BE2C (cell line): ENCODE measurements at regions not wholly inside any gene's neighbourhood (a gene's known extent, or its start where the extent isn't known, plus 50 kb on each side); places are given as distances from the start of the nearest gene placed in this dataset.

ENCODE experiments used
- DNase-seq: peaks from one replicate; pipeline ENCODE4 v3.0.0-alpha.2; 2020
- H3K27me3 ChIP-seq: fragments of 250-450 bp; sonication (Bioruptor Pico); 2 replicates; pipeline ENCODE4 v1.5.1; 2020; ENCODE audit warnings: mild to moderate bottlenecking
- H3K36me3 ChIP-seq: fragments of 250-450 bp; sonication (Bioruptor Pico); 2 replicates; pipeline ENCODE4 v1.5.1; 2020; ENCODE audit warnings: mild to moderate bottlenecking
- H3K4me1 ChIP-seq: fragments of 250-450 bp; sonication (Bioruptor Pico); 2 replicates; pipeline ENCODE4 v1.5.1; 2020
- H3K4me3 ChIP-seq: 2 replicates; pipeline ENCODE4 v1.5.1; 2011; ENCODE audit warnings: low read depth, low read length
- H3K9me3 ChIP-seq: fragments of 250-450 bp; sonication (Bioruptor Pico); 2 replicates; pipeline ENCODE4 v1.5.1; 2020
- TF ChIP-seq, protein P1 (sequence below): IDR thresholded peaks from 2 replicates; pipeline ENCODE4 v1.5.1; 2012; ENCODE audit warnings: mild to moderate bottlenecking, low read depth, low read length

GRCh38 chr14:97415907-97416306 is 618.7 kb downstream of the VRK1 start:
- TF ChIP-seq, protein P1, sequence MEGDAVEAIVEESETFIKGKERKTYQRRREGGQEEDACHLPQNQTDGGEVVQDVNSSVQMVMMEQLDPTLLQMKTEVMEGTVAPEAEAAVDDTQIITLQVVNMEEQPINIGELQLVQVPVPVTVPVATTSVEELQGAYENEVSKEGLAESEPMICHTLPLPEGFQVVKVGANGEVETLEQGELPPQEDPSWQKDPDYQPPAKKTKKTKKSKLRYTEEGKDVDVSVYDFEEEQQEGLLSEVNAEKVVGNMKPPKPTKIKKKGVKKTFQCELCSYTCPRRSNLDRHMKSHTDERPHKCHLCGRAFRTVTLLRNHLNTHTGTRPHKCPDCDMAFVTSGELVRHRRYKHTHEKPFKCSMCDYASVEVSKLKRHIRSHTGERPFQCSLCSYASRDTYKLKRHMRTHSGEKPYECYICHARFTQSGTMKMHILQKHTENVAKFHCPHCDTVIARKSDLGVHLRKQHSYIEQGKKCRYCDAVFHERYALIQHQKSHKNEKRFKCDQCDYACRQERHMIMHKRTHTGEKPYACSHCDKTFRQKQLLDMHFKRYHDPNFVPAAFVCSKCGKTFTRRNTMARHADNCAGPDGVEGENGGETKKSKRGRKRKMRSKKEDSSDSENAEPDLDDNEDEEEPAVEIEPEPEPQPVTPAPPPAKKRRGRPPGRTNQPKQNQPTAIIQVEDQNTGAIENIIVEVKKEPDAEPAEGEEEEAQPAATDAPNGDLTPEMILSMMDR: no peak
- Histone ChIP-seq H3K36me3 (no peaks in the 10 kb centered on the region), H3K27me3 (peaks cover 37% of the 10 kb centered on the region), H3K9me3 (no peaks in the 10 kb centered on the region), H3K4me3 (no peak overlapping the region), H3K4me1 (no peaks in the 10 kb centered on the region)
- DNase-seq: no peak

- Histone ChIP-seq H3K36me3 (no peaks in the 10 kb centered on the region), H3K4me3 (no peak overlapping the region), H3K4me1 (no peaks in the 10 kb centered on the region), H3K9me3 (no peaks in the 10 kb centered on the region), H3K27me3 (peaks cover 30% of the 10 kb centered on the region)
- TF ChIP-seq, protein P1: no peak
- DNase-seq: no peak
Observed at GRCh38 chr14:97416550-97416949, 619.4 kb downstream of the VRK1 start.

- H3K27me3 ChIP-seq: peaks cover 23% of the 10 kb centered on the region
- no peaks in the 10 kb centered on the region for H3K4me1 ChIP-seq
- H3K4me3 ChIP-seq: no peak overlapping the region
- no peaks in the 10 kb centered on the region for H3K36me3 ChIP-seq
- no peak for DNase-seq
- TF ChIP-seq, protein P1: no peak
- no peaks in the 10 kb centered on the region for H3K9me3 ChIP-seq
Observed at GRCh38 chr14:97417331-97417730, 620.1 kb downstream of the VRK1 start.

DNA sequence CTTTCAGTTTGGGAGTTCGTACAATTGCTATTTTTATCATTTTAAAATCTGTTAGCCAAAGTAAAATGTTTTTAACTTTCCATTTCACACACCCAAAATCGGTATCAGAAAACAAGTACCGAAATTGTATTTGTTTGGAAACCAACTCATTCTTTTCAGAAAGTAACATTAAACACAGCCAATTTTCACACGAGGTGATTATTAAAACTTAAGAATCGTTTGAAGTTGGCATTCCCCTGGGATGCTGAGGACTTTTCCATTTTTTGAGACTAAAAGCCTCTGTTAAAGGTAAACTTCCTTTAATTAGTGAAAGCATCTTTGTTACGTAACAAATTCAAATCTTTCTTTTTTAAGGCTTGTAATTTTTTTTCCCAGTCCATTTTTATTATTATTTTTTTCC is 623.0 kb downstream of the VRK1 start:
- TF ChIP-seq, protein P1: no peak
- H3K27me3 ChIP-seq: no peaks in the 10 kb centered on the region; the same call in 1 of the 2 replicates
- H3K4me1 ChIP-seq: no peaks in the 10 kb centered on the region
- no peak overlapping the region for H3K4me3 ChIP-seq
- no peaks in the 10 kb centered on the region for H3K9me3 ChIP-seq
- no peaks in the 10 kb centered on the region for H3K36me3 ChIP-seq
- DNase-seq: no peak

GRCh38 chr14:97426776-97427175 is 629.6 kb downstream of the VRK1 start:
- H3K4me1 ChIP-seq: no peaks in the 10 kb centered on the region
- no peaks in the 10 kb centered on the region for H3K27me3 ChIP-seq
- H3K4me3 ChIP-seq: no peak overlapping the region
- TF ChIP-seq, protein P1: no peak
- DNase-seq: no peak
- no peaks in the 10 kb centered on the region for H3K9me3 ChIP-seq
- H3K36me3 ChIP-seq: no peaks in the 10 kb centered on the region

DNA sequence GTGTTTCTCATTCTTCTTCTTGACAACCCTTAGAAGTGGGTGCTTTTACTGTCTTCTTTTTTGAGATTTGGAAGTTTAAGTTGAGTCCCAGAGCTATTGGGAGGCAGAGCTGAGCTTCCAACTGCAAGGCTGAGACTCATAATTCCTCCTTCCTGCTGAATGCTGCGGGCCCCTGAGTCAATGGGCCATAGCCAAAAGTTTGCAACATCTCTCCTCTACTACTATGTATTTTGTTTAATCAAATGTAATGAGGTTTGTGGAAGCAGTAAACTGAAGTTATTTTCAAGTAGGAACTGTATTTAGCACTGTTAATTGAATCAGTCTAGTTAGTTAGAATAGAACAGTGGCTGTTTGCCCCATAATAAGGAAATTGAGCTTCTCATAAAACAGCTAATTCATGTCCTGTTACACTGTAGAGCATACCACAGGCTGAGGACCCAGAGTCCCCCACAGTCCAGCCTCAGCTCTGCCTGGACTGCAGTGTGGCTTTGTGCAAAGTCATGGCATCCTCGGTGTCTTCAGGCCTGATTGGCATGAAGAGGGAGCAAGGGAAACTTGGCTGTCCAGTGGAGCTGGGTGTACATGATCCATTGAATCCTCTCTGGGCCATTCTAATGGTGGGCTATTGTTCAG is 631.7 kb downstream of the VRK1 start:
- Histone ChIP-seq H3K36me3 (no peaks in the 10 kb centered on the region), H3K4me1 (no peaks in the 10 kb centered on the region), H3K9me3 (no peaks in the 10 kb centered on the region), H3K4me3 (no peak overlapping the region), H3K27me3 (no peaks in the 10 kb centered on the region)
- no peak for DNase-seq
- TF ChIP-seq, protein P1: no peak
